HG02870 (cell line): ENCODE measurements at regions not wholly inside any gene's neighbourhood (a gene's known extent, or its start where the extent isn't known, plus 50 kb on each side); places are given as distances from the start of the nearest gene placed in this dataset.

Experiments used
- ATAC-seq: cut with Tn5 transposase; IDR thresholded peaks from one replicate; pipeline ENCODE4 v1.9.1; 2021; ENCODE audit warnings: mild to moderate bottlenecking, moderate library complexity; ENCODE audit not compliant: unreplicated experiment

DNA sequence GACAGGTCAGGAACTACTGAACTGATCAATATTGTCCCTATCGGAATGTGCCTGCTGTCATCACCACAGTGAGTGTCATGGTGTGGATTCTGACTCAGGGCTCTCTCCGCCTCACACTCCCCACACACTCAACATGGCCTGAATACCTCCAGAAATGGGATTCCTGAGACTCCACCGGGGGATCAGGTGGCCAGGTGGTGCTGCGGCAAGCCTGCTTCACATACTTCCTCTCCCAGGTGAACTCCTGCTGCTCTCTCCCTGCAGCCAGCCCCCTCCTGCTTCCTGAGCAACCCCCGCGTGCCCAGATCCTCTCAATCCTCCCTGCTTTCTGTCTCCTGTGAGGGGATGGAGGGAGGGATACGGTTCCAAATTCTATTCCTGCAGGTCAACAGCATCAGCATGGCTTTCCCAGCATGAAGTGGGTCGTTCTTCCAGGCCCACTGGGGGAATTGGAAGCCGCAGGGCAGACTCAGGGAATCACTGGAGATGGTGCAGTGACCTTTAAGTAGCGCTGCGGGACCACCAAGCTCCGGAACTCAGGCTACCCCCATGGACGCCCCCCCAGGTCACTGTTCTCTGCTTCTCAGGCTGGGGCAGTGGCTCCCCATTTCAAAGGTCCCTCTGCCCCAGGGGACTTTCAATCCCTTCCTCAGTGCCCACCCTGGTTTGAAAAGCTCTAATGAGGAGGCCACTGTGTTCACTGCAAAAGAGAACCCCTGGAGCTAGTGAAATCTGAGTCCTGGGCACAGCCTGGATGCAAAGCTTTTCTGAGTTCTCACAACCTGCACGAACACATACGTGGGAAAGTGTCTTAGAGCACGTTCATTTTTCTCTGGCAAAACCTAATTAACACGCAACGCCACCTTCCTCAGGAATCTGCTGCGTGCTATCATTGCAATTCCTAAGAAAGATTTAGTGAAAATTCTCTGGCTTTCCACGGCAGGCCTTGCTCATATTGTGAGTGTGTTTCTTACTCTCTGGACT is 168.4 kb downstream of the ZFP36L2 start:
- ATAC-seq = no peak

GRCh38 chr2:43057026-43057741 is 169.2 kb downstream of the ZFP36L2 start:
- ATAC-seq = no peak

- no peak for ATAC-seq
These were observed 170.4 kb downstream of the ZFP36L2 start for GRCh38 chr2:43055985-43056384.

- no peak for ATAC-seq
These were observed 171.1 kb downstream of the ZFP36L2 start for GRCh38 chr2:43055086-43055912.

GRCh38 chr2:43054367-43054766 is 172.0 kb downstream of the ZFP36L2 start:
- no peak for ATAC-seq

DNA sequence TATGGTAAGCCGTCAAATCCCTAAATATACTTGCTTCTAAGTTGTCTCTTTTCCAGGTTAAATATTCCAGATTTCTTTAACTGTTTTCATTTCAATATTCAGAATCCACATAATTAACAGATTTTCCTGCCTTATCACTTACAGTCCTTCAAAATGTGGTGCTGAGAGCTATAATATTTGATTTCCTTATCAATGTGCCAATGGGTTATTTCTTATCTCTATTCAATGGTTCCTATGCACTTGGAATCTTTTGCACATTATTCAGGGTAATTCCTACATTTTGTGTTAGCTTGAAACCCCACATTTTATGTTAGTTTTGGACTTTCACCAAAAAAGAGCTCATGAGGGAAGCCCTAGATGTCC is 173.5 kb downstream of the ZFP36L2 start:
- no peak for ATAC-seq

- no peak for ATAC-seq
These were observed 174.0 kb downstream of the ZFP36L2 start for GRCh38 chr2:43052204-43052943.

GRCh38 chr2:43051338-43051737 is 175.1 kb downstream of the ZFP36L2 start:
- no peak for ATAC-seq

GRCh38 chr2:43050866-43051265 is 175.5 kb downstream of the ZFP36L2 start:
- ATAC-seq = no peak

GRCh38 chr2:43049836-43050801 is 176.3 kb downstream of the ZFP36L2 start:
- no peak for ATAC-seq

- ATAC-seq = no peak
These were observed 179.1 kb downstream of the ZFP36L2 start for GRCh38 chr2:43047187-43047780.

DNA sequence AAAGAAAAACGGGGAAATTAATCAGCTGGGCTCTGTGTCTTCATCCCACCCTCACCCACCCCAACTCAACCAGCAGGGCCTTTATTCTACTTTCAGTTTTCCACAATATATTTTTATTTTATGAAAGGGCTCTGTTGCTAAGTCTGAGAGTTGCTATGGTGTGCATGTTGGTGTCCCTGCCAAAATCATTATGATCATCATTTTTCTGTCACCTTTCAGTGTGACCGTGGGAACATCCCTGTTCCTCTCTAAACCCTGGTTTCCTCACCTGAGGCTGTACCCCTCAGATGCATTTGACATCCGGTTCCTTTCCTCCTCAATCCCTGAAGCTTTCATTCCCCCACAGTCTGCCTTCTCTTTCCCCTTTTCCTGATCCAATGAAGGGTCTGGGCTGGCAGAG is 180.5 kb downstream of the ZFP36L2 start:
- ATAC-seq = no peak

DNA sequence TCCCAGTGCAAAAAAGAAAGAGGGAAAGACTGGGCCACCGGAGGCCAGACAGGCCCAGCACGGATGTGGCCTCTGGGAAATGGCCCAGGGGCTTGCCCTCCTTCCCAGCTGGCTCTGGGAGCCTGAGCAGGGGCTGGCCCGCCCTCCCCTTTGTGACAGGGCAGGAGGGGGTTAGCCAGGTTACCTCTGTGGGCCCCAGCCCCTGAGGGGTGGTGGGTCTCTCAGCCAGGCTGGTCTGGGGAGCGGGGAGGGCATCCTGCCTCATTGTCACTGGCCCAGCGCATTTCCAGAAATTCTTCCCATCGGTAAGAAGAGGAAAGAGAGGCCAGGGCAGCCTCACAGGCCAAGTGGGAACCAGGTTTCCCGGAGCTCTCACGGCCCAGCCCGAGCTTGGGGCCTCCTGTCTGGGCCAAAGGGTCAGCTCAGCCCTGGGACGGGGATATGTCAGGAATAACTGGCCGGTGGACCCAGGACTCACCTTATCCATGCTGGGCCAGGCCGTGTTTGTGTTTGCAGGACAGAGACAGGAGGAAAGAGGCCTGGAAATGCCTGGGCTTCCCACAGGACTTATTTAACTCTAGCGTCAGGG is 182.2 kb downstream of the ZFP36L2 start:
- ATAC-seq = no peak

GRCh38 chr2:43043553-43043870 is 182.9 kb downstream of the ZFP36L2 start:
- ATAC-seq = no peak

DNA sequence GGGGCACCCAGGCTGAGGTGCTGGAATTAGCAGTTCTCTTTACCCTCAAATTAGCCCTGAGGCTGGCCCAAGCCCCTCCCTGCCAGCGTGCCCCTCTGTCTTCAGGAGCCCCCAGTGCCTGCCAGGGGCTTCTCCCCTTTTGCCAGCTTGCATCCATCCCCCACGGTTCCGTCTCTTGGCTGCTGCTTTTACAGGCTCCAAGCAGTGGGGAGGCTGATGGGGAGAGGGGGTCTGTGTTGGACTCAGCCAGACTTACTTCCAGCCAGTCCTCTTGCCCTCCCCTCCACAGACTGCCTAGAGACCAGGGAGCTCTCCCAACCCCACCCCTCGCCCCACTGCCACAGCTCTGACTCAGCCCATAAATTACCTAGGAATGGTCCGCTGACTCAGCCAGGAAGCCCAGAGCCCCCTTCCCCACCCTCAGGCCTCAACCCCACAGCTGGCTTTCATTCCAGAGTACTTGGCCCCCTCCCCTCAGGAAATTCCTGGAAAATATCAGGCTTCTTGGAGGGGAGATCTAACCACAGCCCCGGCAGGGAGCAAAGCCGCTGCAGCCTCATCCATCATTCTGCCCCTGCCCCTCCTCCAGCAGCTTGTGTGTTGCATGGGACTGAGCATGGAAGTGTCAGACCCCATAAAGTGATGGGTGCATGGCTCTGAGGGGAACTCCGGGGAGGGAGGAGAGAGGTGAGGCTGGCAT is 184.6 kb downstream of the ZFP36L2 start:
- no peak for ATAC-seq

DNA sequence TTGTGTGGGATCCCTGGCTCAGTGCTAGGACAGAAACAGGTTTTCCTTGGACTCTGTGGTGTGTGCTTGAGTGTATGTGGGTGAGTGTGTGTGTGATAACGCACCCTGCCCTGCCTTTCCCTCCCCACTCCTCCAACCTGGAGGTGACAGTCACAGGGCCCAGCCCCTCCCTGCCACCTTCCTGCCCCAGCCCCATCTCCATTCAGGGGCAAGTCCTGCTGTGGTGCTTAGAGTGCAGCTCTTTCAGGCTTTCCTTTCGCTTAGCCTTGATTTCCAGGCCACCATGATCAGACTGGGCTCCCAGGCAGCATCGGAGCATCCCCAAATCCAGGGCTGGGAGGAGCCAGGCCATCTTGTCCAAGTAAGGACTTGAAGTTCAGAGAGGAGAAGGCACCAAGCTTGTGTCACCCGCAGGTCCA is 185.2 kb downstream of the ZFP36L2 start:
- no peak for ATAC-seq

DNA sequence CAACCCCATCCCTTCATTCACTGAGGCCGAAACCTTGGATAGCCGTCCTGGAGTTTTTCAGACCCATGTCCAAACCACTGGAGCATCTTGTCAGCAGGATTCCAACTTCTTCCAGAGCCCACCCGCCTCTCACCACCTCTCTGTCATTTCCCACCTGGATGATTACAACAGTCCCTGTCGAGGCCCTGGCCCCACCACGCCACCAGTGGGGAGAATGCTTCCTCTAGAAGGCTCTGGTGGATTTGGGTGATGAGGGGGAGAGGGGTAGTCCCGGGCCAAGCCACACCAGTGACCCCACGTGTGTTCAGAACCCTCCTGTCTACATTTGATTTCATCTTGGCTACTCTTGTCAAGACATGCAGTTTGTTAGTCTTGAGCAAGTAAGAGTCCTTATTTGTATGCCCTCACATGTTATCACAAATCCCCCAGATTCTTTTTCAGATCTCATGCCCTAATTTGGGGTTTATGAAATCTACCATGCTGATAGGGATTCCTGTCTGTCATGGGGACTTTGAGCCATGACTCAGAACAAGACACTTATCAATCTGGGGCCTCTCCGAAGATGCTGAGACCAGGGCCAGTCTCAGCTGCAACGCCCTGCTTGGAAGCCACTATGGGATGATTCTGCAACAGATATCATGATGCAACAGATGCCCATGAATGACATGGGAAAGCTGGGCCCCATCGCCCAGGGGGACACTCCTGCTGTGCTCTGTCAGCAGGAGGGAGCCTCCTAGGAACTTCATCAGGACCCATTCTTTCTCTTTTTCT is 186.1 kb downstream of the ZFP36L2 start:
- no peak for ATAC-seq
